DMS153 treated with DMSO at 0.1 percent for 48 hours (cell line): ENCODE measurements at regions not wholly inside any gene's neighbourhood (a gene's known extent, or its start where the extent isn't known, plus 50 kb on each side); places are given as distances from the start of the nearest gene placed in this dataset.

Experiments
- DNase-seq: peaks from one replicate; lab custom pipeline; 2025; ENCODE audit not compliant: unreplicated experiment; lab: John Stamatoyannopoulos, UW

DNA sequence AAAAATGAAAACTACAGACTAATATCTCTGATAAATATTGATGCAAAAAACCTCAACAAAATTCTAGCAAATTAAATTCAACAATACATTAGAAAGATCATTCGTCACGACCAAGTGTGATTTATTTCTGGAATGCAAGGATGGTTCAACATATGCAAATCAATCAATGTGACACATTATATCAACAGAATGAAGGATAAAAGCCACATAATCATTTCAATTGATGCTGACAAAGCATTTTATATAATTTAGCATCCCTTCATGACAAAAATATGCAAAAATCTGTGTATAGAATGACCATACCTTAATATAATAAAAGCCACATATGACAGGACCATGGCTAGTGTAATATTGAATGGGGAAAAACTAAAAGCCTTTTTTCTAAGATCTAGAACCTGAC lies 457.2 kb upstream of the SPANXN1 start:
- no peak for DNase-seq

DNA sequence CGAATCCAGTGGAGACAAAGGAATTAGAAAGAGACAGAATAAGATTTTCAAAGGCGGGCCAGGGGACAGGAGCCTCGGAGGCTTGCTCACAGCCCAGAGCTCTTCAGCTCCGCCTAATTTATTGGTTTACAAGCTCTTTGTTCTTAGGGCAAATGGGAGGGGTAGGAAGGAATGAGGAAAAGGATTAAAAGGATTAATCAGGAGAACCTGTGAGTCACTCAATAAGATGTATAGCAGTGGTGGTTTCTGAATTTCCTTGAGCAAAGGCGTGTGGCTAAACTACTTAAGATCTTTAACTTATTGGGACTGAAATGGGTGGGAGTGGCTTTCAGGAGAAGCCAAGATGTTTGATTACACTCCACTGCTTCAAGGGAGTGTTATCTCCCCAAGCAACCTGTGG lies 456.0 kb upstream of the SPANXN1 start:
- no peak for DNase-seq

DNA sequence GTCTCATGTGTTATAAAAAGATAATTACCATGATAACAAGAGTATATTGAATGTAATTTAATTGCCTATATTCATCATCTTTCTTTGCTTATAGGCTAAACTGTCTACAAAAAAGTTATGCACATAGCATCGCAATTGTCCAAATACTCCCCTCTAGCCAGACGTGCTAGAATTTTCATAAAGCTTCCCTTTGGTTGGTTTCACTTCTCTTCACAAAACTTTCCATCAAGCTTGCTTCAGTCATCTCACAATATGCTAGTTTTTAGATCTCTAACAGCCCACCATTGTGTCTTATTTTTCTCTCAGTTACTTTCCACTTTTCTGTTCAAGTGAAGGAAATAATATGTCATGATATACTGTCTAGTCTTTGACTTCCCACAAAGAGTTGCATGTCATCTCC lies 448.3 kb upstream of the SPANXN1 start:
- no peak for DNase-seq

DNA sequence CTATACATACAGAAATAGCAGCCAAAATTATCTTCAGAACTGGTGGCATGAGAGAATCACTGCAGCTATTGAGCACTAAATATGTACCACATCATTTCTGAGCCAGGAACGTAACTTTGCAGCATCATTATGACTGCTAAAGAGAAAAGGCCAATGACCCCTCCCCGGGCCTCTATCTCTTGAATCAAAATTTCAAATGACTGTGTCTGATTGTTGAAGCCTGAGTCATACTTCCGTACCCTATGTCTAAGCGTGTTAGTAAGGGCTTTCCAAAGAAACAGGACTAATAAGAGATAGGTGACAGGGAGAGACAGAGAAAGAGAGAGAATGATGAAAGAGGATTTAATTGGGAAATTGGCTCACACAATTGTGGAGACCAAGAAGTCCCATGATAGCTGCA lies 445.5 kb upstream of the SPANXN1 start:
- no peak for DNase-seq

DNA sequence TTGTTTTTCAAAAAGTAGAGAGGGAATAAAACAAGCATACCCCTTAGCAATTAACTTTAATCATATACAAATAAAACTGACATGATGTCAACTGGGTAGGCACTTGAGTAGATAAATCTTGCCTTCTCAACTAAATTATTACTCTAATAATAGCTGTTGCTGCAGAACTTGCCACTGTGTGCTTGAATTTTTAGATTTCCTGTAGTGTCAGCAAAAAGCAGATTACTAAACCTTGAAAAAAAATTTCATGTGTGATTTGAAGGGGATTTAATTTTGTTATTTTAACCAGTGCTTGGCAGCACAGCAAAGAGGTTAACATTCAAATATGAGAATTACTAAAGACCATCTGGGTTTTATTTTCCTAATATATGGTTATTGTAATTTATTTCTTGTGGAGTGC lies 438.3 kb upstream of the SPANXN1 start:
- no peak for DNase-seq

DNA sequence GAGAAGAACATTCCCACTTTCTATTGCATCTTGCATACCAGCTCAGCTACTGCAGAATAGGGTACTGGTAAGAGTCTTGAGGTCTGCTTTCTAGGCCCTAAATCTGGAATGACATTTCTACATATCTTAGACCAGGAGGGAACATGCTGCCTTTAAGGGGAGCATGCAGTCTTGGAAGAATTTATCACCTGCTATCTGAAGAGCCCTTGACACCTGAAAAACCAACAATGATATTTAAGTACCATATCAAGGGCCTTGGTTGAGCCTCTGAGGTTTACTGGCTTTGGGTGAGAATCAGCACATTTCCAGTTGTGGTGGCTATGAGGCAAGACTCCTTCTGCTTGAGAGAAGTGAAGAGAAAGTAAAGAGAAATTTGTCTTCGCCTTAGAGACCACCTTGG lies 436.8 kb upstream of the SPANXN1 start:
- no peak for DNase-seq

DNA sequence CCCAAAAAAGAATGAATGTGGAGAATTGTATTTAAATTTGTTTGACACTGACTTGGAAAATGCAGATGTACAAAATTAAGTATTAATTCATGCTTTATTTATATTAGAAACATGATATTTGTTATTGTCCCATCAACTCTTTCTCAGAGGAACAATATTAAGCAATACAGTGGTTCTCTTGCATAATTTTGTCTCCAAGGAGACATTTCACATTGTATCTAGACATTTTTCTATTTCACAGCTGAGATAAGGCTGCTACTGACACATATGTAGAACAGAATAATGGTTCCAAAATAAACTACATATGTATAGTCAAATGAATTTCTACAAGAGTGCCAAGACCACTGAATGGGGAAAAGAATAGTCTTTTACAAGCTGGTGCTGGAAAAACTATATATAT lies 427.9 kb upstream of the SPANXN1 start:
- no peak for DNase-seq

DNA sequence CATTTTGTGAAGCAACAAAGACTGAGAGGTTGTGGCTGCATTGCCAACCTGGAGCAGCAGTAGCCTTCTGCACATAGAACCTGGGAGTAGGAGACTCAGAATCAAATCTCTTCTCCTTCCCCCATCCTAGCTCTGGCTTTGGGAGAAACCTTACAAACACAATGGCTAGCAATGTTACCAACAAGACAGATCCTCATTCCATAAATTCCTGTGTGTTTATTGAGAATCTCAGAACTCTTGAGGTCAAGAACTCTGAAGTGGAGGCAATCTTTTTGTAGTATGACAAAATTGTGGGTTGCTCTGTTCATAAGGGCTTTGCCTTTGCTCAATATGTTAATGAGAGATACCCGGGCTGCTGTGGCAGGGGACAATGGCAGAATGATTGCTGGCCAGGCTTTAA lies 406.7 kb upstream of the SPANXN1 start:
- no peak for DNase-seq

DNA sequence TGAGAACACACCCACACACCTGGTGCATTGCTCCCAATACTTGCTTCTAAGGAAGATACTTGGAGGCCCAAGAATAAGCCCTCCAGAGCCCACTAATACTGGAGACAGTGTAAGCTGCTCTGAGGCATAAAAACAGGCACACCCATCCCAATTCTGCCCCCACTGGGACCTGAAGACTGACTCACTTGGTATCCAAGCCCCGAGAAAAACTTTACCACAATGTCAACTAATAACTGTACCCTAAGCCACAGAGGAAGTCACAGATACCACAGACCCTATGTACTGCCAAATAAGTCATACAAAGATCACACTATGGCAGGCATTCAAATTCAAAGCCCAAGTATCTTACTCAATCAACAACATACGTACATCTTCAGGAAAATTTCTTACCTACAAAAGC lies 398.2 kb upstream of the SPANXN1 start:
- DNase-seq = no peak

DNA sequence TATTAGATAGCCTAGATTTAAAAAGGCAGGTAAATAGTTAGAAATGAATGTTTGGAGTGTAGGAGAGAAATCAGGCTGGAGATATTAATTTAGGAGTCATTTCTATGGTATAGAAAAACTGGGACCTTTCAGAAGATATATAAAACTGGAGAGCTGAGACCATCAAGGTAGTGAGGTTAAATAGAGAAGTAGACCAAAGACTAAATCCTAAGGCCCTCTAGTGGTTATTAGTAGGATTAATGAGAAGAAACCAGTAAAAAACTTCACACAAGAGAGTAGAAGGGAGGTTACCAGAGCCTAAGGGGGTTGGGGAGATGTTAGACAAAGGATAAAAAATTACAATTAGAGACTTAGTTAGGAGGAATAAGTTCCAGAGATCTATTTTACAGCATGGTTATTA lies 351.0 kb upstream of the SPANXN1 start:
- peak; percentile 8 for DNase-seq

DNA sequence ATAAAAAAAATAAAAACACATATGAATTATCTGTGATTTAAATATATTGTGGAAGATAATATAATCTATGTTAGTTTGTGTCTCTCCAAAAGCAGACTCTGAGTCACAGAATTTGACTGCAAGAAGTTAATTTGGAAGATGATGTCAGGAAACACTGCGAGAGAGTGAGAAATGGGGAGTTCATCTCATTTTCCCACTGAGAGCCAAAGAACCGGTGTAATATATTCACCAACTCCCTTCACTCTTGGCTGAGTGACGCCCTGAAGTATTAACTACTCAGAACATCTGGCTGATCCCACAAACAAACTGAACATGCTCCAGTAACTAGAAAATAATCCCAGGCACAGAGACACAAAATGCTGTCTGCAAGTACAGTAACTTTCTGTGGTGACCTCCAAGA lies 345.8 kb upstream of the SPANXN1 start:
- DNase-seq = no peak

DNA sequence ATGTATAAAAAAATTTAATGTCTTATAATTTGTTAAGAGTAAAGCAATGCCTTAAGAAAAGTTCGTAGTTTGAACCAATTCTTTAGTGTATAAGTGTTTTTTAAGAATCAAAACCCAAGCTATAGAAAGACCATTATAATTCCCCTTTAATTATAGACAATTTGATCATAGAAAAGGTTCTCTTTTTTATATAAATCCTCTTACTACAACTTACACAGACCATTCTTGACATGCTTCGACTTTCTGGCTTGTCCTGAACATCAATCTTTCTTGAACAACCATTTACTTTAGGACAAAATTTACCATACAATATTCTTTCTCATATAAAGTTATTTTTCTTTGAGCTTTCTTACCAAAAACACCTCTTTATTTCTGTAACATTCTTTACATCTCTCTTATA lies 330.5 kb upstream of the SPANXN1 start:
- no peak for DNase-seq

DNA sequence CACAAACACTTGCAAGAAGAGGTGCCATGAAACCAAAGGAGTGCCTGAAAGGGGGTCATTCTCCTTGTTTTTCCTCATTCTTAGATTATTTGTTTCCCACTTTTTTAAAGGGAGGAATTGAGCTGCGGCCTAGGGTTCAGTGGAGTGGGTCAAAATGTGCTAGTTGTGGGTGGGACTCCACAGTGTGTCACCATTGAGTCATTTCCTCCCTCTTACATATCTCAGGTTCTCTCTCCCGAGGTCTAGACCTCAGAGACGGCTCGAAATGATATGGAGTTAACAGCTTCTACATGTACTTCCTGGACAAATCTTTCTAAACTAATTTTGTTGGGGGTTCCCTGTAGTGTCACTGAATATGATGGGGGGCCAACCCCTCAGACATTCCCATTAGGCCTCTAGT lies 328.4 kb upstream of the SPANXN1 start:
- DNase-seq = no peak

DNA sequence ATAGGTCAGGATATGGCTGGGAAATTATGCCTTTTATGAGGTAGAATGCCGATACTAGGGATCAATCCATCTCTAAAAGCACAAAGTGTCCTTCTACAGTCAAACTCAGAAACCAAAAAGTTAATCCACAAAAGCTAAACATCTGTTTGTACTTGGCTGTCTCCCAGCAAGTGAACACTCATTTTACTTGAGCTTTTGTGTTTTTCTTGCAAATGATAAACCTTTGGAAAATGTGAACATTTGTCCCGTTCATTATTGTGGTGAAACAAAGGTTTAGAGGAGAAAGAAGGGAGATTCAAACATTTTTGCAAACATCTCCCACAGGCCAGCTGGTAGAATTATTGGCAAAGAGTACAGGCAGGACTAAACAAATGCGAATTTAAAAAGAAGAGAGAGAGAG lies 300.6 kb upstream of the SPANXN1 start:
- no peak for DNase-seq
